HAP-1 (cell line): ENCODE measurements at regions not wholly inside any gene's neighbourhood (a gene's known extent, or its start where the extent isn't known, plus 50 kb on each side); places are given as distances from the start of the nearest gene placed in this dataset.
"Not testable (repeated sequence)": the region's sequence is repeated elsewhere in the genome, so short reads cannot be mapped to it uniquely, and the experiment has no call there.

Experiments used
- DNase-seq, 2 experiments: peaks; one replicate each; pipeline ENCODE4 v3.0.0-alpha.2; 2016 to 2020; ENCODE audit warnings: low spot score in 2 of 2
- H3K27me3 ChIP-seq: fragments of 250-450 bp; sonication (Bioruptor Pico); 2 replicates; pipeline ENCODE4 v1.5.1; 2020; ENCODE audit warnings: low read depth, mild to moderate bottlenecking, moderate library complexity
- H3K36me3 ChIP-seq: fragments of 250-450 bp; sonication (Bioruptor Pico); replicated peaks from 2 replicates; pipeline ENCODE4 v1.5.1; 2020; ENCODE audit warnings: mild to moderate bottlenecking
- H3K4me1 ChIP-seq: fragments of 250-450 bp; sonication (Bioruptor Pico); 2 replicates; pipeline ENCODE4 v1.5.1; 2020; ENCODE audit warnings: mild to moderate bottlenecking
- H3K4me3 ChIP-seq: fragments of 250-450 bp; sonication (Bioruptor Pico); 2 replicates; pipeline ENCODE4 v1.5.1; 2020; ENCODE audit warnings: mild to moderate bottlenecking, moderate library complexity
- H3K9me3 ChIP-seq: fragments of 250-450 bp; sonication (Bioruptor Pico); 2 replicates; pipeline ENCODE4 v1.5.1; 2020; ENCODE audit warnings: mild to moderate bottlenecking, moderate library complexity
- in situ Hi-C: fragments of 300-500 bp; cut with MboI; formaldehyde crosslinking; loops from 3 replicates; pipeline ENCODE4 v1.14.3; 2020; ENCODE audit warnings: low sequenced_read_pairs, inconsistent platforms, mixed read lengths

GRCh38 chr3:103965764-103966163 lies 1400.9 kb upstream of the ALCAM start:
- no peak overlapping the region for H3K4me3 ChIP-seq
- no peaks in the 10 kb centered on the region for H3K4me1 ChIP-seq
- in situ Hi-C loops: no loop called here
- no peaks in the 10 kb centered on the region for H3K36me3 ChIP-seq
- no peak for DNase-seq
- H3K27me3 ChIP-seq: no peaks in the 10 kb centered on the region
- H3K9me3 ChIP-seq: no peaks in the 10 kb centered on the region

DNA sequence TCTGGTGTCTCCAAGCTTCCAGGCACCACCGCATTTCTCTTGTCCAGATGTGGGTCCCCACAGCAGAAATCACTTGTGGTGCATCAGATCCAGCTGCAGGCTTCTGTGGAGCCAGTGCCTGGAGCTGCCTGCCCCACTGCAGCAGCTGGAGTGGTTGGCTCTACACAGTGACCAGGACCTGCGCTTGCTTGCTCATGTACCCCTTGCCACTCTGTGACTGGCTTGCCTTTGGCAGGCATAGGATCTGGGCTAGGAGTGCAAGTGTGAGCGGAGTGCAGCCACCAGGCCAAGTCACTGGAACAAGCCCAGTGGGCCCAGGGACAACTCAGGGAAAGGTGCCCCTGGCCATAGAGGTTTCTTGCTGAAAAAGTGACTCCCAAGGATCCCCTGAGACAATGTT lies 1400.0 kb upstream of the ALCAM start:
- no peaks in the 10 kb centered on the region for H3K27me3 ChIP-seq
- H3K4me3 ChIP-seq: no peak overlapping the region
- H3K36me3 ChIP-seq: no peaks in the 10 kb centered on the region
- no peaks in the 10 kb centered on the region for H3K9me3 ChIP-seq
- in situ Hi-C loops: no loop called here
- no peaks in the 10 kb centered on the region for H3K4me1 ChIP-seq
- DNase-seq: no peak

- H3K4me3 ChIP-seq: no peak overlapping the region
- no peaks in the 10 kb centered on the region for H3K4me1 ChIP-seq
- H3K9me3 ChIP-seq: no peaks in the 10 kb centered on the region
- no peak for DNase-seq
- no peaks in the 10 kb centered on the region for H3K27me3 ChIP-seq
- H3K36me3 ChIP-seq: no peaks in the 10 kb centered on the region
- in situ Hi-C loops: no loop called here
These were observed 1398.6 kb upstream of the ALCAM start for GRCh38 chr3:103968131-103968530.

DNA sequence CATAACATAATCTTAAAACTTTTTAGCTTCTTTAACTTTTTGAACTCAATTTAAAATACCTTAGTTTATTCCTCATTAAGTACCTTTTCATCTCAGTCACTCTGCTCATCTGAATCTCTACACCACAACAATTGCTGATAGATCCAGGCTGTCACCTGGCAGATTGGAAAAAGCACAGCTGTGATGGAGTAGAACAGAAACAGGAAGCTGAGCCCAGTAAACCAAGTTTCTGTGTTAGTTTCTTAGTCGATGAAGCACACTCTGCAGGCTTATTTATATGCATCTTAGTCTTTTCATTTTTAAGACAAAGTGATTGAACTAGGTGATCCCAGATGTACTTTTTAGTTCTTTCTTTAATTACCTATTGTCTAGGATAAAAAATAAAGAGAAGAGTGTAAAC lies 1398.0 kb upstream of the ALCAM start:
- Histone ChIP-seq H3K4me1 (no peaks in the 10 kb centered on the region), H3K9me3 (no peaks in the 10 kb centered on the region), H3K36me3 (no peaks in the 10 kb centered on the region), H3K27me3 (no peaks in the 10 kb centered on the region), H3K4me3 (no peak overlapping the region)
- DNase-seq: no peak
- in situ Hi-C loops: no loop called here

DNA sequence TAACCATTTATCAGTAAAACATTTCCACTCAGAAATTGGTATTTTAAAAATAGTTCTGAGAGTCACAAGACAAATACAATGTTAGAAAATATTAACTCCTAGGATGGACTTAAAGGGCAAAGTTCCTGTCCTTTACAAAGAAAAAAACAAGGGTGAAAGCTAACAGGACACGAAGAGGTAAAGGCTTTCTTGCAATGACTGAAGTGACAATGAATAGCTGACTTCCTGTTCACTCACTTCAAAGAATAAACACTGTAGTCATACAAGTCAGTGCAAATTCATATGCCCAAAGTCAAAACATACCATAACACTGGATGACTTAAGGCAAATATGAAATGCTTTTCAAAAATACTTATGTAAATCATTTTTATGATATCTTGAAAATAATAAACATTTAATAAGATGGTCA lies 1389.8 kb upstream of the ALCAM start:
- H3K36me3 ChIP-seq: no peaks in the 10 kb centered on the region
- no peaks in the 10 kb centered on the region for H3K9me3 ChIP-seq
- H3K27me3 ChIP-seq: no peaks in the 10 kb centered on the region
- H3K4me1 ChIP-seq: no peaks in the 10 kb centered on the region
- in situ Hi-C loops: no loop called here
- H3K4me3 ChIP-seq: no peak overlapping the region
- DNase-seq: no peak

DNA sequence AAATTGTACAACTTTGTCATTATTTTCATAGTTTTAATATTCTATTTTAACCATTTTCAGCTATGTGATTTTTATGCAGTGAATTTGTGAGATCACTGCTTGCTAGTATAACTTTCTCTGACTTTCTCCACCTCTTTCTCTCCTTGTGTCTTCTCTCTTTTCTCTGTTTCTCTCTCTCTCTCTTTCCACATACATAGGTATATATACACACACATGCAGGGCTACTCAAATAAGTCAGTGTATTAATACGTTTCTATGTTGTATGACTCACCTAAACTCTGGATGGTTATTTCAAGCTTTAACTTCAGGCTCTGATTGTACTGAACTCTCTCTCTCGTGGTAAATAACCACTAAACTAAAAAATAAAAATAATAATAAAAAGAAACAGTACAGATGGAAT lies 1389.3 kb upstream of the ALCAM start:
- in situ Hi-C loops: no loop called here
- no peaks in the 10 kb centered on the region for H3K36me3 ChIP-seq
- no peaks in the 10 kb centered on the region for H3K4me1 ChIP-seq
- H3K9me3 ChIP-seq: no peaks in the 10 kb centered on the region
- no peaks in the 10 kb centered on the region for H3K27me3 ChIP-seq
- no peak overlapping the region for H3K4me3 ChIP-seq
- no peak for DNase-seq

DNA sequence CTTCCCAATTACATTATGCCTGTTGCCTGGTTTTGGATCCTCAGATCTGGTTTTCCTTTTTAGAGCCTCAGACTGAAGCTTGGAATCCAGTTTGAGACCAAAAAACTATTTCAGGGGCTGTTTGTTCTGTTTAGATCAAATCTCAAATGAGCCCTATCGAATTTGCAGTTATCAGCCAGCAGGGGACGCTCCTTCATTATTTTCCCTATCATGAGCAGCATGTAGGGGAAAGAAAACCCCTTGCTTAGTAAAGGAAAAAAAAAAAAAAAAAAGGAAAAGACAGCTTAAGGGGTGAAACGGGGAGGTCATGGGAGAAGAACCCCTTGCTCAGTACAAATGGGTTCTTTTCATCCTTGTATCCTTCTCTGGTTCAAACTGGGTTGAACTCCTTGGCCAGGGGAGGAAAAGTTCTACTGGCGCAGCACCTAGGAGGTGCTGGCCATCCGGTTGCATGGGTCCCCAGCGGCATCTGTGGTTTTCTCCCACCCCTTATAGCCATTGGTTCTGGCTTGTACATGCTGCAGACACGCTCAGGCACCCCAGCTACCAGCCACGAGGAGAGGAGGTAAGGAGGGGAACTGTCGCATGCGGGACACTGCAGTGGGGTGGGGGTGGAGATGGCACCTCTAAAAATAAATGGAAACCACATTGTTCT lies 1375.1 kb upstream of the ALCAM start:
- Histone ChIP-seq H3K9me3 (no peaks in the 10 kb centered on the region), H3K36me3 (no peaks in the 10 kb centered on the region), H3K4me3 (no peak overlapping the region), H3K27me3 (no peaks in the 10 kb centered on the region), H3K4me1 (no peaks in the 10 kb centered on the region)
- DNase-seq: peak in 1 of 2 experiments; percentile 14
- in situ Hi-C loops: no loop called here

DNA sequence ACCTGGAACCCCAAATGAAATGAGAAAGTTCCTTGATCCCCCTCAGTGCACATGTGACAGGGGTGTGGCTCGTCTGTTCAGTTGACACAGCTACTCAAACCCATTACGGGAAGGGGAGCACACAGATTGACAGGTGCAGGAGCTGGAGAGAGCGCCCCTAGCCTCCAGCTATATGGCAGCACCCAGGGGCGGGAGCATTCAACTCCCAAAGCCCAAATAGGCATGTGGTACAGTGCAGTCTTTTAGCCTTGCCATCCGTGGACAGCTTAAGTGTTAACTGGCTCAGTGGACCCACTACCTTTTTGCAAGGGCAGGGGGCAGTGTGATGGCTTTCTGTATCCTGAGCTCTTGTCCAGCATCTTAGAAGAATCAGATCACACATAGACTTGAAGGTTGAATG lies 1374.2 kb upstream of the ALCAM start:
- no peaks in the 10 kb centered on the region for H3K9me3 ChIP-seq
- H3K4me1 ChIP-seq: no peaks in the 10 kb centered on the region
- no peak overlapping the region for H3K4me3 ChIP-seq
- H3K27me3 ChIP-seq: no peaks in the 10 kb centered on the region
- no peak for DNase-seq
- no peaks in the 10 kb centered on the region for H3K36me3 ChIP-seq
- in situ Hi-C loops: no loop called here

GRCh38 chr3:104004956-104005355 lies 1361.8 kb upstream of the ALCAM start:
- in situ Hi-C loops: no loop called here
- H3K9me3 ChIP-seq: no peaks in the 10 kb centered on the region

DNA sequence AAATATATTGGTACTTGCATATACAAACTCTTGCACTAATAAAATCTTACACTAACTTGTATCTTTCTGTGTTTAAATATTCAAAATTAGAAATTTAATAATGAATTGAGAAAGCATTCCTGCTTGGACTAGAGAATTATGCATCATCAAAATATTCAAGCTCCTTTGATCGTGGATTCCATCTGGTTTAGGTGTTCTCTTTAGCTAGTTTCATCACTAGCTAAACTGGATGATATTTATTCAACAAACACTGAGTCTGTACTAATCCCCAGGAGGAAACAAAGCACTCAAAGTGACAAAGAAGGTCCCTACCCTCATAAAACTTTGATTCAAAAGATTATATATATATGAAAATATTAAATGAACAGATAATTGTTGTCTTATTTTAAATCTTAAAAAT lies 1360.9 kb upstream of the ALCAM start:
- Histone ChIP-seq H3K36me3 (no peaks in the 10 kb centered on the region), H3K27me3 (no peaks in the 10 kb centered on the region), H3K4me1 (no peaks in the 10 kb centered on the region), H3K4me3 (no peak overlapping the region), H3K9me3 (no peaks in the 10 kb centered on the region)
- DNase-seq: no peak
- in situ Hi-C loops: no loop called here

More at GRCh38 chr3:104004956-104005355, 1361.8 kb upstream of the ALCAM start:
- H3K4me1 ChIP-seq: no peaks in the 10 kb centered on the region
- no peaks in the 10 kb centered on the region for H3K27me3 ChIP-seq
- DNase-seq: no peak
- no peak overlapping the region for H3K4me3 ChIP-seq
- H3K36me3 ChIP-seq: no peaks in the 10 kb centered on the region

DNA sequence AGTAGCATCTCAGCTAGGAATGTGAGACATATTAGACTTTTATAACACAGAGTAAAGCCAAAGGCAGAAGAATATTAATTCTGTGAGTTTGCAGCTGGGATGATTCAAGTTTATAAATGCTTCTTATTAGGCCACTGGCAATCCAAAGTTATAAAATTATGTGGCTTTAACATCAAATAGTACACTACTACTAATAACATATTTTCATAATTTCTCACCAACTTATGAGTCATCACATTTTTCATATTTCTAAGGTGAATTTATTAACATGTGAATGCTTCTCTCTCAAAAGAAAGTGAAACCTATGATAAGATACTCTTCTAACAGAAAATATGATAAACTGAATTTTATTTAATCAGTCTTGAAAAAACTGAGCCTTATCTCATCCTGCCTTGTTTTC lies 1348.2 kb upstream of the ALCAM start:
- H3K27me3 ChIP-seq: no peaks in the 10 kb centered on the region
- DNase-seq: no peak
- H3K36me3 ChIP-seq: no peaks in the 10 kb centered on the region
- no peaks in the 10 kb centered on the region for H3K4me1 ChIP-seq
- H3K9me3 ChIP-seq: no peaks in the 10 kb centered on the region
- in situ Hi-C loops: no loop called here
- H3K4me3 ChIP-seq: no peak overlapping the region

- in situ Hi-C loops: no loop called here
- Histone ChIP-seq H3K4me1 (no peaks in the 10 kb centered on the region), H3K27me3 (no peaks in the 10 kb centered on the region), H3K36me3 (no peaks in the 10 kb centered on the region), H3K4me3 (no peak overlapping the region), H3K9me3 (no peaks in the 10 kb centered on the region)
- DNase-seq: no peak
These were observed 1335.1 kb upstream of the ALCAM start for GRCh38 chr3:104031598-104031997.

- H3K9me3 ChIP-seq: no peaks in the 10 kb centered on the region
- no peaks in the 10 kb centered on the region for H3K36me3 ChIP-seq
- in situ Hi-C loops: no loop called here
- DNase-seq: no peak
- H3K27me3 ChIP-seq: no peaks in the 10 kb centered on the region
- no peaks in the 10 kb centered on the region for H3K4me1 ChIP-seq
- no peak overlapping the region for H3K4me3 ChIP-seq
These were observed 1334.4 kb upstream of the ALCAM start for GRCh38 chr3:104032283-104032682.

GRCh38 chr3:104040896-104041295 lies 1325.8 kb upstream of the ALCAM start:
- Histone ChIP-seq H3K27me3 (no peaks in the 10 kb centered on the region), H3K36me3 (no peaks in the 10 kb centered on the region), H3K4me1 (no peaks in the 10 kb centered on the region), H3K9me3 (no peaks in the 10 kb centered on the region), H3K4me3 (no peak overlapping the region)
- no peak for DNase-seq
- in situ Hi-C loops: no loop called here

DNA sequence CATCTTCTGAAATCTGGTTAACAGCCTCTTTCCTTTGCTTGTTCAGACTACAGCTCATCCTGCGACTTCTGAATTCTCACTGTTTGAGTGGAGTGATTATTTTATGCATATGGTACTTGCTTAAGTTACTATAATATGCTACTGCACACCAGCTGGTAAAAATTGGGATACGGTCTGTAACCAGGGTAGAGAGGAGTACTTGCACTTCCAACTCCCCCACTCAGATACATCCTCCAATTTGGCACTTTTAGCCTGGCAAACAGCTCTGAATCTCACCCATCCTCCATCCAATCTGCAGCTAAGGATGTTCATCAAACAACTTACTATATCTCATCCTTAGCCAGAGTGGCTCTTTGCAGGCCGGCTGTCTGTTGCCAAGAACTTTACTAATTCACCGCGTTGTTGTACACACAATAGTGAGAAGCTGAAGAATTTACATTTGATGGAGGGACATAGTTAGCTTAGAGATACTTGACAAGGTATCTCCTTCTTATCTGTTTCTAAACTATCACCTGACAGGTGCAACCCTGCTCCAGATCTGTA lies 1323.6 kb upstream of the ALCAM start:
- H3K9me3 ChIP-seq, H3K27me3 ChIP-seq, in situ Hi-C loops, DNase-seq, H3K4me3 ChIP-seq, H3K36me3 ChIP-seq, H3K4me1 ChIP-seq: not testable (repeated sequence)
